Keratinocyte (primary cell): ENCODE measurements at regions not wholly inside any gene's neighbourhood (a gene's known extent, or its start where the extent isn't known, plus 50 kb on each side); places are given as distances from the start of the nearest gene placed in this dataset.

ENCODE experiments used
- CTCF ChIP-seq, 3 experiments: IDR thresholded peaks in 1 of 3; conservative IDR thresholded peaks in 1 of 3; optimal IDR thresholded peaks in 1 of 3; 2 replicates in 2 of 3; 3 replicates in 1 of 3; pipeline versions ENCODE3 to v1.5.1; 2011; ENCODE audit warnings: low read length in 3 of 3, mild to moderate bottlenecking in 3 of 3, moderate library complexity in 2 of 3, control low read depth in 1 of 3, inconsistent platforms in 1 of 3; ENCODE audit not compliant: insufficient read depth in 2 of 3; ENCODE audit errors: extremely low read depth in 1 of 3
- EZH2 ChIP-seq: IDR thresholded peaks from one replicate; pipeline ENCODE4 v1.6.1; 2012; ENCODE audit warnings: inconsistent platforms, mild to moderate bottlenecking, low read length, moderate library complexity

GRCh38 chr12:5223881-5224280 lies 180.2 kb downstream of the KCNA5 start:
- TF ChIP-seq CTCF (optimal IDR thresholded peaks at IDR 0.05 in 1 of 3, IDR thresholded peaks at IDR 0.05 in 1 of 3, conservative IDR thresholded peaks at IDR 0.05 in 1 of 3; ENCODE audit: extremely low read depth in 1 of 3, insufficient read depth in 2 of 3, low read length in 3 of 3) (no peak), EZH2 (no peak)
